GM18909 (cell line): ENCODE measurements at regions not wholly inside any gene's neighbourhood (a gene's known extent, or its start where the extent isn't known, plus 50 kb on each side); places are given as distances from the start of the nearest gene placed in this dataset.

Source experiments
- ATAC-seq: cut with Tn5 transposase; IDR thresholded peaks from one replicate; pipeline ENCODE4 v1.9.1; 2021; ENCODE audit warnings: mild to moderate bottlenecking; ENCODE audit not compliant: unreplicated experiment, poor library complexity

GRCh38 chr3:182240474-182240873 is 528.7 kb downstream of the SOX2 start:
- ATAC-seq = no peak

- no peak for ATAC-seq
Measured at GRCh38 chr3:182241196-182241765, 529.6 kb downstream of the SOX2 start.

GRCh38 chr3:182241766-182242488 is 530.2 kb downstream of the SOX2 start:
- ATAC-seq = no peak

- no peak for ATAC-seq
Measured at GRCh38 chr3:182242489-182242942, 530.8 kb downstream of the SOX2 start.

- ATAC-seq = no peak
Measured at GRCh38 chr3:182243625-182244024, 531.9 kb downstream of the SOX2 start.

- no peak for ATAC-seq
Measured at GRCh38 chr3:182244222-182244971, 532.7 kb downstream of the SOX2 start.

- ATAC-seq = no peak
Measured at GRCh38 chr3:182245059-182245458, 533.3 kb downstream of the SOX2 start.

- no peak for ATAC-seq
Measured at GRCh38 chr3:182246870-182247269, 535.1 kb downstream of the SOX2 start.

- no peak for ATAC-seq
Measured at GRCh38 chr3:182248349-182248880, 536.7 kb downstream of the SOX2 start.

- no peak for ATAC-seq
Measured at GRCh38 chr3:182252802-182253201, 540.5 kb upstream of the ATP11B start.

GRCh38 chr3:182255158-182255557 is 538.1 kb upstream of the ATP11B start:
- ATAC-seq = no peak

- no peak for ATAC-seq
Measured at GRCh38 chr3:182257361-182257760, 535.9 kb upstream of the ATP11B start.

- no peak for ATAC-seq
Measured at GRCh38 chr3:182258538-182259177, 534.6 kb upstream of the ATP11B start.

GRCh38 chr3:182259579-182259978 is 533.7 kb upstream of the ATP11B start:
- no peak for ATAC-seq

GRCh38 chr3:182261041-182261440 is 532.3 kb upstream of the ATP11B start:
- no peak for ATAC-seq

GRCh38 chr3:182268711-182269110 is 524.6 kb upstream of the ATP11B start:
- no peak for ATAC-seq

- ATAC-seq = no peak
Measured at GRCh38 chr3:182276512-182276911, 516.8 kb upstream of the ATP11B start.

GRCh38 chr3:182284793-182285192 is 508.5 kb upstream of the ATP11B start:
- ATAC-seq = no peak

GRCh38 chr3:182292591-182292990 is 500.7 kb upstream of the ATP11B start:
- ATAC-seq = no peak

GRCh38 chr3:182294256-182294655 is 499.0 kb upstream of the ATP11B start:
- ATAC-seq = no peak

- no peak for ATAC-seq
Measured at GRCh38 chr3:182294696-182295095, 498.6 kb upstream of the ATP11B start.
